Testis (tissue), 2 donors: ENCODE measurements at regions not wholly inside any gene's neighbourhood (a gene's known extent, or its start where the extent isn't known, plus 50 kb on each side); places are given as distances from the start of the nearest gene placed in this dataset.

Experiments
- CTCF ChIP-seq, 3 experiments: fragments of 450-650 bp in 2 of 3; fragments of 200-600 bp in 1 of 3; sonication (generic) in 1 of 3; IDR thresholded peaks; one replicate each; pipeline ENCODE4 v1.5.1; 2016 to 2019; ENCODE audit warnings: antibody characterized with exemption in 3 of 3, mild to moderate bottlenecking in 2 of 3, moderate library complexity in 1 of 3
- POLR2A ChIP-seq: fragments of 450-650 bp; IDR thresholded peaks from one replicate; pipeline ENCODE4 v1.6.1; 2017; ENCODE audit warnings: antibody characterized with exemption, mild to moderate bottlenecking, moderate library complexity

GRCh38 chr9:80811656-80812055 is 877.7 kb downstream of the TLE1 start:
- TF ChIP-seq CTCF (IDR thresholded peaks at IDR 0.05): no peak
- no peak for TF ChIP-seq POLR2A
